SK-N-DZ (cell line): ENCODE measurements at regions not wholly inside any gene's neighbourhood (a gene's known extent, or its start where the extent isn't known, plus 50 kb on each side); places are given as distances from the start of the nearest gene placed in this dataset.
A peak's percentile ranks its signal among the peaks of the same experiment; 100 is the strongest.

Experiments
- DNase-seq: peaks from one replicate; pipeline ENCODE4 v3.0.0-alpha.2; 2015; ENCODE audit warnings: low spot score

DNA sequence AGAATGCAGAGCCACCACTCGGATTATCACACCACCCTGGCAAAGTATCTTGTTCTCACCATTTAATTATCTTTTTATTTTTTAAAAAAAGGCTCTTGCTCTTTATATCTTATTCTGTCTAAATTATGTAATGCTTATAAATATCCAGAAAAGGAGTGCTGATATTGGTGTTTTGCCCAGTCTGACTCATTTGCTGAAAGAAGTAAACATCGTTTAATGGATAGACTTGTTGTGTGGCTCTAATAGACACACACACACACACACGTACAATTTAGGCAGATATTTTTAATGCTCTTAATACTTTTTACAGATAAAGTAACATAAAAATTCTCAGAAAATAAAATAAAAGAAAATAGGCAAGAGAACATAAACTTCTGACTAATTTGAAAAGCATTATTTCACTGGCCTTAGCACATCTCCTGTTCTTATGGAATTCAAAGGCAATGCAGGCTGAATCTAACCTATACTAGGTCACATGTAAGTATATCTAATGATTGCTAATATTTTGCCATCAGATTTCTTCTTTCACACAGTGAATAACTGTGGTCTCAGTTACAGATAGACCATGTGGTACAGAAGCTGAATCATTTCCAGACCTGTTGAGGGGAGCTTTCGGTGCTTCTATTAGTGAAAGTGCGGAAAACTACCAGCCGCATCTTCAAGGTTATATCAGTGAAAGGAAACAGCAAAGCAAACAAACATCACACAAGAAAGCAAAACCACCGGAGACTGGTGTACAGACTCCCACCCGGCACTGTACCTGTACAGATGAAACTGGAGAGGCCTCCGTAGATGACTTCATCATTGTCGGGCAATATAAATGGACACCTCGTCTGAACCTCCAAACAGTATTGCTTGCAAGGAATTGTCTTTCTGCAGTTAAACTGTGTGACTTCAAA lies 642.1 kb upstream of the ARGLU1 start:
- DNase-seq: no peak

DNA sequence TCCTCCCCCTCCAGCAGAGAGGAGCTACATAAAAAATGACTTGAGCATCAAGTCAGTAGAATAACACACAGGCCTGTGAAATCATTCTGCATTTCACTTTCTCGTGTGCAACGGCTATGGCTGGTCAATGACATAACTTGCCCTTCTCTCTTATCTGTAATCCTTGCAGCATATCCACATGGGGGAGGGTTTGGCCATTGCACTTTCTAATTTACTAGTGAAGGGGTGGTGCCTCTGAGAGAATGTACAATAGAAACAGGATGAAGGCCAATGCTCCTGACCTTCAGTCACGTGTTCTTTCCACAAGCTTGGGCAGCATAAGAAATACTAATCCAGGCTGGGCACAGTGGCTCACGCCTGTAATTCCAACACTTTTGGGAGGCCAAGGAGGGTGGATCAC lies 641.0 kb upstream of the ARGLU1 start:
- no peak for DNase-seq

DNA sequence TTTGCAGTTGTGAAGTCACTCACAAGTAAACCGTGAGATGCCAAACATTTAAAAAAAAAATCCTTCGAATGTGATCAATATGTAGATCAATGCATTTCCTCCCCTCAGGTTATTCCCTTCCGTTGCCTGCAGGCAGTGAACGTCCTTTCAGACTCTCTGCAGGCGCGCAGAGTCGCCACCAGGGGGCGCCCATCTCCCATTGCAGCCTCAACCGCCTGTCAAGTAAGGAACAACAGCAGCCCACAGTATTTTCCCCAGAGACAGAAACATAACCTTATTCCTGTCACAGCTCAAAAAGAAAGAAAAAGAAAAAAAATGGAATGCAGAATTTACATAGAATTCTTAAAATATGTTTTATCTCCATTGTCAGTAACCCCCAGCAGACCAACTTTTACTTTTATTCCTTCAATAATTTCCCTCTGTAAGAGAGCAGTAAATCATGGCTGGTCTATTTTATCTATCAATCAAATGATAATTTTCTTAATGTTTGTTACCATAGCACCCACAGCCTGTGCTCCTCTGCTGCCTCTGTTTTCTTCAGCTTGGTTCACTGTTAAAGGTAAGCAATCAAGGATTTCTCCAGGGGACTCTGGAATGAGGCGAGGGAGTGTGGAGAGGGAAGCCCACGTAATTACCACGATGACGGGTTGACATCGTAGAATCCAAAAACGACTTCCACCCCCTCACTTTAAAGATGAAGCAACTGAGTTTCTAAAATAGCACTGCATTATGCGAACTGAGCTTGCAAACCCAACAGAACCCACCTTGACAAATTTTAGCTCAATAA lies 637.6 kb upstream of the ARGLU1 start:
- DNase-seq: peak; percentile 78

DNA sequence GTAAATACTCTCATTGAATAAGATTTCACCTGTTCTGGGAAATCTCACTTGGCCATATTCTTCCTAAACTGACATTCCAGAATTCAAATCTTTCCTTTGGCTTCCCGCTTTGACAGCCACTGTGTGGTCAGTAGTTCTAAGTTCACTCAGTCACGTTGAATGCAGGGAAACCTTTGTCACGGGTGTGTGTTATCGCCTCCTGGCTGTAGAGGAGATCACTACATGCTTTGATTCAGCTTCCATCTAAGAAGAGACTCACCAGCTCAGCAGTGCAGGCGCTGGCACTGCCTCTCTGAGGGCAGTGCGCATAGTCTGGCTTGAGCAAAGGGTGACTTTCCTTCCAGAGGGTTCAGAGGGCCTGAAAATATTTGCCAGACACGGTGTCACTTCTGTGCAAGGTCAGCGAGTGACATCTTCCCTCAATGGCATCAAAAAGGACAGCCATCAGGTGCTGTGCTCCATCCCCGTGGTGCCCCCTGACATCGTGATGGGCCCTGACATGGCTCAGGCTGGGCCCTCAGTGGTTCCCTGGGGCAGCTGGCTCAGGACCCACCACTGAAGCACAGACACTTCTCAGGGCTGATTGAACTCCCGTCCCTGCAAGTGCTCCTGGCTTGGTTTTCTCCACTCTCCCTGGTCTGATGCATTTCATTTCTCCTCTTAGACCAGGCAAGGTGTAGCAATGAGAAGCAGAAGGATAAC lies 635.4 kb upstream of the ARGLU1 start:
- peak; percentile 45 for DNase-seq

DNA sequence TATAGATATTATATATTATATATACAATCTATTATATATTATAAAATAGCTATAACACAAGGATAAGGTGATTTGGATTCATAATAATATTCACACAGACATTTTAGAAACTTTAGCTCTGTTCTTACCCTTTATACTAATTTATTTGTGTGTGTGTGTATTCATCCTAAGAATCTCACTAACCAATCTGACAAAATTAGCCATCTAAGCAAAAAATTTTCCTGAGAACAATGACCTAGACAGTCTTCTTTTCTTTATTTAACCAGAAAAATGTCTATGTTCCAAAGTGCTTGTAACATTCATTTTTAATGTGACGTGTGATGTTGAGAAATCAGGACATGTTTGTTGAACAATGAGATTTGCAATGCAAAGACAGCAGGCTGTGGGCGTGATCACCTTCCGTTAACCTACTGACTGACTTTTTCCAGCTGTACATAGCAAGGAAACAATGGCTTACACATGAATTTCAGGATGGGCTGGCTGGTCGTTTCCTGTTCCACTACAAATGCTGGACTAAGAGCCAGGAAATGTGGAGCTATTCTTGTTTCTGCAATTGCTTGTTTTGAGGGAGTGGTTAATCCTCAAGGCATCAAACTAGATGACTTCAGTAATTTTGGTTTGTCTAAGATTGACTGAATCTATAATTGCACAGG lies 634.6 kb upstream of the ARGLU1 start:
- DNase-seq: no peak

DNA sequence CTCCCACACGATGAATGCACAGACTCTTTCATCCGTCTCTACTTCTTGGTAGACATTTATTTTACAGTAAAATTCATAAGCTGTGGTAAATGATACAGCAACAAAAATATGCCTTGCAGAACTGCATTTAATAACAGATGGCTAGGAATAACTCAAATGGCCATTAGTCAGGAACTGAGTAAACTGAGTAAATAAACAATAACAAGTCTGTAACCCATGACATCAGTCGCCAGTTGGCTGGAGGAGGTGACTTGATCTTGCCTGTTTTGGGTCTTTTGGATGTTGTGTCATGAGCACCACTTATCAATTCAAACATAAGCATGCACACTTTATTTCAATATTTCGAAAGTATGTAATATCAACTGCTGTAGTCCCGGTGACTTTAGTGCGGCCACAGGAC lies 632.6 kb upstream of the ARGLU1 start:
- DNase-seq: no peak

DNA sequence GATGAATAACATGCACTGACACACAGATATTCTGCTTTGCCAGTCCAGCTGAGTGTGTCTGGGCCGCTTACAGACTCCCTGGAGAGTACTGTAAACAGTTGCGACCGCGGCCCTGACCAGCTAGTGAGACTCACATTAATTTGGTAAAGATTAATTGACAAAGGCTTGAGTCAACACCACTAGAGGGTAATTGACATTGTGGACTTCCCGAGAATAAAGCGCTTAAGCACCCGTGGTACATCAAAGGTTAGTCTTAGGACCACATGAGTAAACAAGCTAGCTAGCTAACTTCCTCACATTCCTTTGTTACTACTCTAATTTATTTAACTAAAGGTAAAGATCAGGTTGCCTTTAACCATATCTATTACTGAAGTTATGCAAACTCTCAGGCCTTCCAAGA lies 624.4 kb upstream of the ARGLU1 start:
- no peak for DNase-seq

DNA sequence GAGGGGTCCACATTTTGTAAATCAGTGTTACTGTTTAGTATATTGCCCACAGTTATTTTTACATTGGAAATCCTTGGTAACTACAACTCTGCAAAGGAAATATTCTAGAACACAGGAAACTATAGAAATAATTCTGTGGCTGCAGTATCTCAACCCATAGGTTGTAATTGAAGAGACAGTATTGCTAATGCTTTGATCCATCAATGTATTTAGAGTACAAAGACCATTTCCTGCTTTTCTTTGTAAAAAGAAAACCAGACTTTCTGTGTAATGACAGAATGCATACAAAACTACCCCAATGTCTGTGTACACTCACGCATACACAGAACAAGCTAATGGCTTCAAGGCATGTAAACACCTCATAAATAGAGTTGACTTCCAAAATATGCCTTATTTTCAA lies 622.1 kb upstream of the ARGLU1 start:
- DNase-seq: no peak

DNA sequence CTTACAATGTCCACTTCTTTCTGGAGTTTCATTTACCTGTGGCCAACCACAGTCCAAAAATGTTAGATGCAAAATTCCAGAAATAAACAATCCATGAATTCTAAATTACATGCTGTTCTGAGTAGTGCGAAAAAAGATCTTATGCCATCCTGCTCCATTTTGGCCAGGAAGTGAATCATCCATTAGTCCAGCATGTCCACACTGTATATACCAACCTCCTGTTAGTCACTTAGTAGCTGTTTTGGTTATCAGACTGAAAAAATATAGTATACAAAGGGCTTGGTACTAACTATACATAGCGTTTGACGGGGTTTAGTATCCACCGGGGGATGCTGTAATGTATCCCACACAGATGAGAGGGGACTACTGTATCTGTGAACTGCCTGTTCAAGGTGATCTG lies 618.0 kb upstream of the ARGLU1 start:
- no peak for DNase-seq

DNA sequence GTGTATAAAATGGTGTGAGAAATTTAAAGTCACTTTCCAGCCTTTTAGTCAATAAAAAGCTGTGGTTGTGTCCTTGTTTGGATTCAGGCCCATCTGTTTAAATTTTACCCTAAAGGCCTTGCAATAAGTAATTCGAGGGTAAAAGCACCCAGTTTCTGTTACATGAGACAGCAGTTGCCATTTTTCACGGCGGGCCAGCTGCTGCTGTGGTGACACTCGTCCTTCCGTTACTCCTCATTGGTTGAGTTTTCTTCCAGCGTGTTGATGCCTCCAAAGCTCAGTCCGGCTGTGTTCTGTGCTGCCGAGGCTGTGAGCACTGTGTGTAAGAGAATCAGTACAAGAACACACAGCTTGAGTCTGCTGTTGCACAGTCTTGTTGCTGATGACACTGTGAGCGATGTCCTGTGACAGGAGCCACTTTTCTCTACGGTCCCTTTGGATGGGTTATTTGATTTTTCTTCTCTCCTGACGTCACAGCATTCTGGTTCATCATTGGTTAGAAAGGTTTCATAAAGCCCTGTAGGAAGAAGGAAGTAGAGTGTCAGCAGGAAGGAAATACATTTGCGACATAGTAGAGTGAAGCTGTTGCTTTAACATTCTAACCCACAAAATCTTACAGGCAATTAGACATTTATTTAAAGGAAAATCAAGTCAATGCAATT lies 602.5 kb upstream of the ARGLU1 start:
- DNase-seq: no peak

DNA sequence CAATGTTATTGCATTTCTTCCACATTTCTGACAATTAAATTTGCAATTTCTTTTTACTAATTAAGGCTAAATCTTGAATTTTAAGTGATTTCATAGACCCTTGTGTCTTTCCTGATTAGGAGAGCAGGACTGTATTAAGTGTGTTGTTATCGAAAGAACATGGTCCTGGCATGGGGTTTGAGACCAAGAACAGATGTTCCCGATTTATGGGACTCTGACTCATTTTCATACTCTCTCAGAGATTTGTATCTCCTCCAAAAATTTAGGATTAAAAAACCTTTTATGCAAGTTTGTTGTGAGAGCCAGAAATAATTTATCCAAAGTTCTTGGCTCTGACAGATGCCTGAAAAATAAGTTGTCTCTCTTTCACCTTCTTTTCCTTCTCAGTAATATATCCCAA lies 589.3 kb upstream of the ARGLU1 start:
- no peak for DNase-seq

DNA sequence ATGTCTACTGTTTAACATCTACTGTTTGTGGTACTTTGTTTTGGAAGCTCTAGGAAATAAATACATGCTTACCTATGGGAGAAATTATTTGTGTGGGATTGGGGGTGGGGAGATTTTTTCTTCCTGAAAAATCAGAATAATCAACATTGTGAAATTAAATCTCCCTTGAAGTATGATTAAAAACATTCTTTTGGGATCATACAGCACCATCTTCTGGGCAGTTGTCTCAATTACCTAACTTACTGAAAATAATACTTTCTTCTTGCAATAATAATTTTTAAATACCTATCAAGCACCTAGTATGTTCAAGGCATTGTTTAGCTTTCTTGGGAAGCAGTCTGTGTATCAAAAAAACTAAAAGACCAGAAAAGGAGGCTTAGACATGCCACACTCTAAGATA lies 576.5 kb upstream of the ARGLU1 start:
- DNase-seq: no peak

DNA sequence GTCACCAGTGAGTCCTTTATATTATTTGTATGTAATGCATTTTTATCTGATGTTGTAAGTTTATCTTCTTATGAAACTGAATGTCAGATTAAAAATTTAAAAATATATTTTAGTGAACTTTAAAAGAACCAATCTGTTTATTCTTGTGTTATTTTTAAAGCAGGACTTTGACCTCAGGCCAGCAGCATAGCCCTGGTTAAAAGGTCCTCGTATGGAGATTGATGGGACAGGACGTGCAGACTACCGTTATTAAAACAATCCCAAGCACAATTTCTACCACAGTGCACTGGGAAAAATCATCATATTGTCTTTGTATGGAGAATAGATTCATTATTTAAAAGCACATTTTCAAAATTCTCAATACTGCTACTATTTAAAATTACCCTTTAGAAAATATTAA lies 573.8 kb upstream of the ARGLU1 start:
- no peak for DNase-seq

DNA sequence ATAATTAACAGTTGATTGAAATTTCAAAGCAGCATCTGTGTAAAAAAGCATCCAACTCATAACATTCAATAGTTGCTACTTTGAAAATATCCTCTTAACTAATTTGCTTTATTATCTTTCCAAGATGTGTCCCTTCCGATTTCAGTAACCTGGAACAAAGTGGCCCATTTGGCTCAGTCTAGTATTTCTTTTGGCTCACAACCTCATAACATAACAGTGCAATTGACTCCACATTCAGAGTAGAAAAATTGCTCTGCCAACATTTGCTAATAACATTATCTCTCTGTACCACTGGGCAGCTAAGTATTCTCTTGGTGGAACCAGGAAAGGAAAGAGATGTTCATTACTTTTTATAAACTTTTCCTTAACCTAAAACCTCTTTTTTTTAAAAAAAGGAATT lies 571.1 kb upstream of the ARGLU1 start:
- DNase-seq: no peak

DNA sequence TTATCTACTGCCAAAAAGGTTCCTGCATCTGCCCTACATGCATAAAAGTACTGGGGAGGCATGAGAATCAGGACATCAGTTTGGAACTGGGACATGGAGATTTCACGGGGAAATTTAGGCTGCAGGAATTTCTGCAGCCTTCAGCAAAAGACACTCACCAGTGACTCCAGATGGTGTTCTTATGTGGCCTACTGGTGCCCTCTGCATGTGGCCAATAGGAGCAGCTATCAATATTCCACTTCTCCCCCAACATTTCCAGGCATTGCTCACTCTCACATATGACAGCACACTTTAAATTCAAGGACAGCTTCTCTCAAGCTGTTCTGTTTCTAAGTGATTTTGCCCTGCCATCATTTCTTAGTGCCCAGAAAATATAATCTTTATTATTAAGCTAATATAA lies 570.5 kb upstream of the ARGLU1 start:
- no peak for DNase-seq

DNA sequence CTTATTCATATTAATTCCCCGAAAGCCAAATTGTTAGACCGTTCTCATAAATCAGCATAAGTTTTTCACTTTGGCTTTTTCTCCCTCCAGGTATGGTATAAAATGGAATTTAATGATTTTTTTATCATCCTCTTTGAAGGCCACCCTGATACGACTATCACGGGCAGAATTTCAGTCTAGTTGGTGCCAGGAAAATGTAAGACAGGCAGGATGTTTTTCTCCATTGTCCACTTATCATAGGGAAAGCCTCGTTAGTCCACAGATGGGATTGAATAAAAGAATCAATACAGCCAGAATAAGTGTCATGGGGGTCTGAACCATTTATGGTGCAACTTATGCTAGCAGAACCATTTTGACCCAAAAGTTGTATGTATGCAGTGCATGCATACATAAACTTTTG lies 566.0 kb upstream of the ARGLU1 start:
- DNase-seq: no peak

DNA sequence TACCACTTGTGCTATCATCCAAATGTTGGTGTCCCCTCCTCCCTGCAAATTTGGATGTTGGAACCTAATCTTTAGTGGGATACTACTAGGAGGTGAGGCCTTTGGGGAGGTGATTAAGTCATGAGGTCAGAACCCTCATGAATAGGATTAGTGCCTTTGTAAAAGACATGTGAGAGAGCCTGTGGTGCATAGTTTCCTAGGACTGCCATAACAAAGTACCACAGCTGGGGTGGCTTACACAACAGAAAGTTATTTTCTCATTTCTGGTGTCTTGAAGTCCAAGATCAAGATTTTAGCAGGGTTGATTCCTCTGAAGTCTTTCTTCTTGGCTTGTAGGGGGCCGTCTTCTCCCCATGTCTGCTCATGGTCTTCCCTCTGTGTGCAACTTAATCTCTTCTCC lies 562.6 kb upstream of the ARGLU1 start:
- no peak for DNase-seq

DNA sequence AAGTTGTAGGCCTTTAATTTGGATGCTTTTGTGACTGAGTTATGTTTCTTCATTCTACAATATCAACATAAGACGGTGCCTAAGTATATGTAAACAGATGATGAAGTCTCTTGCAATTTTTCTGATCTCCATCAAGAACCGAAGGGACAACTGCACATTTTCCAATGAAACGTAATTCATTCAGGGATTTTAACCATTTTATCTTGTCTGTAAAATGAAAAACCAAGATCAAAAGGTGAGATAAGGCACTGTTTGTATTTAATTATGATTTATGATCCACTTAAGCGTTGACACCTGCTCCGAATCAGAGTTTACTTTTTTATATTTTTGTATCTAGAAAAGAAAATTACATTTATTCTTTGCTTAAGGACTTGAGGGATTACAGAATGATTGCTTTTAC lies 556.8 kb upstream of the ARGLU1 start:
- DNase-seq: peak; percentile 83

DNA sequence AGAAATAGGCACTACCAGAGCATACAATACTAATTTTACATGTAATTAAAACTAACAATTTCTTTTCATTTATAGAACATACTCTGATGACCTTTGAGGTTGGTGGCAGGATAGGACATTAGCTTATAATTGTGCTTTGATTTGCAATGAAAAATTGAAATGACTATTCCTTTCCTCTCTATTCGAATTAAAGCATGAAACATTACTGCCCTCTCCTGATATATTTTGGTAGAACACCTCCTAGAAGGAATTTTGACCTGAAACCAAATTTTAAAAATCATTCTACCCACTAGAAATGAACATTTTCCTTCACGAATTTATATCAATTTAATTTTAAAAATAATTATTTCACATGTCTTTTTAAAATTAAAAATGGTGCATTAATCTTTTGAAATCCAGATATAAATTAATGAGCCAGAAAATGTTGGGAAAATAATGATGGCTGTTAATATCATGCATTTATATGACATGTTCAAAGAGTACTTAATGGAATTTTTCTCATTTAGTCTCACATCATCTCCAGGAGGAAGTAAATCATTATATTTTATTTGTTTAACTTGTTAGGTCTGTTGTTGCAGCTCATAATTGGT lies 556.3 kb upstream of the ARGLU1 start:
- peak; percentile 60 for DNase-seq

DNA sequence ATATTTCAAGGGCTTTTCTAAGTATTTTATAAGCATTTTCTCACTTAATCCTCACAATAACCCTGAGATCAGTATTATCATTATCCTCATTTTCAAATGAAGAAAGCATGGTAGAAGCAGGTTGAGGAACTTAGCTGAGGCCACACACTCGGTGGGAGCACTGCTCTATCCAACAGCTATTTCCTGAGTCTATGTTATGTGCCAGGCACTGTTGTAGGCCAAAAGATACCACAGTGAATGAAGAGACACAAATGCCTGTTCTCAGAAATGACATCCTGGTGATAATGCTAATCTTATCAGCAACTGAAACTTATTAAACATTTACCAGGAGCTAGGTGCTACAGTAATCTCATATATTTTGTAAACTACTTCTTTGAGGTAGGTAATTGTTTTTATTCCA lies 553.9 kb upstream of the ARGLU1 start:
- DNase-seq: no peak
